SK-N-SH (cell line): ENCODE measurements at regions not wholly inside any gene's neighbourhood (a gene's known extent, or its start where the extent isn't known, plus 50 kb on each side); places are given as distances from the start of the nearest gene placed in this dataset.

Experiments
- CTCF ChIA-PET: fragments of 300-600, 350-600 bp; formaldehyde crosslinking; extraction: SDS; loops from one replicate; lab custom pipeline; 2021; lab: Yijun Ruan, JAX
- POLR2A ChIA-PET: fragments of 350-600 bp; sonication (Branson Sonifier 250); formaldehyde crosslinking; extraction: SDS; loops from one replicate; lab custom pipeline; 2020; ENCODE audit warnings: antibody characterized with exemption, inconsistent platforms; lab: Yijun Ruan, JAX
- DNase-seq: peaks from one replicate; pipeline ENCODE4 v3.0.0; 2012
- H2AFZ ChIP-seq: fragments of 200-600 bp; sonication (generic); 2 replicates; pipeline ENCODE4 v1.8.1; 2016; ENCODE audit warnings: antibody characterized with exemption, mild to moderate bottlenecking, low read depth
- H3F3A ChIP-seq: fragments of 200-600 bp; sonication (generic); replicated peaks from 2 replicates; pipeline ENCODE3; 2016; ENCODE audit warnings: antibody characterized with exemption, mild to moderate bottlenecking; ENCODE audit not compliant: insufficient read depth
- H3K27ac ChIP-seq, 2 experiments: fragments of 200-500 bp in 1 of 2; fragments of 200-600 bp in 1 of 2; sonication (Bioruptor generic) in 1 of 2; sonication (generic), shearing (Covaris generic) in 1 of 2; 2 replicates each; pipeline versions ENCODE4 v1.5.1 to v1.6.1; 2014 to 2016; ENCODE audit warnings: low read depth in 2 of 2, inconsistent platforms in 1 of 2, low read length in 1 of 2, mild to moderate bottlenecking in 1 of 2, mixed read lengths in 1 of 2
- H3K27me3 ChIP-seq: fragments of 200-600 bp; sonication (generic), shearing (Covaris generic); 2 replicates; pipeline ENCODE4 v1.6.1; 2016; ENCODE audit warnings: mixed run types; ENCODE audit not compliant: insufficient read depth
- H3K36me3 ChIP-seq, 2 experiments: fragments of 200-500 bp in 1 of 2; fragments of 200-600 bp in 1 of 2; sonication (Bioruptor generic) in 1 of 2; sonication (generic) in 1 of 2; replicated peaks in 1 of 2; 2 replicates each; pipeline versions ENCODE3 to v1.5.1; 2014 to 2016; ENCODE audit warnings: low read length in 1 of 2, mild to moderate bottlenecking in 1 of 2; ENCODE audit not compliant: insufficient read depth in 2 of 2, control insufficient read depth in 1 of 2
- H3K4me1 ChIP-seq, 2 experiments: fragments of 200-500 bp in 1 of 2; fragments of 200-600 bp in 1 of 2; sonication (Bioruptor generic) in 1 of 2; sonication (generic), shearing (Covaris generic) in 1 of 2; 2 replicates each; pipeline versions ENCODE4 v1.5.1 to v1.6.1; 2014 to 2016; ENCODE audit warnings: low read depth in 1 of 2, low read length in 1 of 2, mixed run types in 1 of 2; ENCODE audit not compliant: insufficient read depth in 2 of 2, control insufficient read depth in 1 of 2
- H3K4me2 ChIP-seq: fragments of 200-600 bp; sonication (generic), shearing (Covaris generic); 2 replicates; pipeline ENCODE4 v1.6.1; 2017; ENCODE audit warnings: mixed run types
- H3K4me3 ChIP-seq, 2 experiments: fragments of 200-500 bp in 1 of 2; fragments of 200-600 bp in 1 of 2; sonication (Bioruptor generic) in 1 of 2; sonication (generic), shearing (Covaris generic) in 1 of 2; 2 replicates each; pipeline versions ENCODE4 v1.5.1 to v1.8.1; 2014 to 2016; ENCODE audit warnings: low read depth in 2 of 2, inconsistent platforms in 1 of 2, low read length in 1 of 2, mild to moderate bottlenecking in 1 of 2, mixed read lengths in 1 of 2, moderate library complexity in 1 of 2
- H3K79me2 ChIP-seq: fragments of 200-600 bp; sonication (generic); 2 replicates; pipeline ENCODE4 v1.8.1; 2017; ENCODE audit warnings: mild to moderate bottlenecking; ENCODE audit not compliant: insufficient read depth
- H3K9ac ChIP-seq: fragments of 200-600 bp; sonication (generic); 2 replicates; pipeline ENCODE4 v1.6.1; 2017; ENCODE audit warnings: mixed run types
- H3K9me2 ChIP-seq: fragments of 200-600 bp; sonication (generic); 2 replicates; pipeline ENCODE4 v1.6.1; 2017; ENCODE audit warnings: mixed run types
- H3K9me3 ChIP-seq: fragments of 200-600 bp; sonication (generic); 2 replicates; pipeline ENCODE4 v1.6.1; 2017; ENCODE audit warnings: mixed run types, mild to moderate bottlenecking, moderate library complexity
- H4K20me1 ChIP-seq: fragments of 200-600 bp; sonication (generic); 2 replicates; pipeline ENCODE4 v1.6.1; 2017; ENCODE audit warnings: mild to moderate bottlenecking, mixed run types; ENCODE audit not compliant: insufficient read depth
- CTCF ChIP-seq: fragments of 200-600 bp; sonication (generic); IDR thresholded peaks from 2 replicates; pipeline ENCODE4 v1.6.1; 2017; ENCODE audit warnings: antibody characterized with exemption, mild to moderate bottlenecking, moderate library complexity
- FOSL2 ChIP-seq: IDR thresholded peaks from 2 replicates; pipeline ENCODE4 v1.4.0; 2012; ENCODE audit warnings: low read depth, mild to moderate bottlenecking, moderate library complexity, borderline replicate concordance
- GABPA ChIP-seq: IDR thresholded peaks from 2 replicates; pipeline ENCODE4 v1.4.0; 2012; ENCODE audit warnings: low read depth, mild to moderate bottlenecking
- NRF1 ChIP-seq: IDR thresholded peaks from 2 replicates; pipeline ENCODE4 v1.6.1; 2012; ENCODE audit warnings: low read depth, mild to moderate bottlenecking, low read length
- PBX3 ChIP-seq: IDR thresholded peaks from 2 replicates; pipeline ENCODE4; 2012
- POLR2AphosphoS5 ChIP-seq: IDR thresholded peaks from 2 replicates; pipeline ENCODE4 v1.6.1; 2012; ENCODE audit warnings: low read depth, low read length
- RAD21 ChIP-seq: IDR thresholded peaks from 2 replicates; pipeline ENCODE4 v1.6.1; 2012; ENCODE audit warnings: mild to moderate bottlenecking, low read length
- REST ChIP-seq: IDR thresholded peaks from 2 replicates; pipeline ENCODE4 v1.6.1; 2012; ENCODE audit warnings: mild to moderate bottlenecking, low read depth, low read length, moderate library complexity
- RXRA ChIP-seq: IDR thresholded peaks from 2 replicates; pipeline ENCODE4 v1.4.0; 2012; ENCODE audit warnings: low read depth, mild to moderate bottlenecking, borderline replicate concordance
- WGBS: methylation state at CpG from one replicate; pipeline ENCODE4 v1.1.6; 2017; ENCODE audit warnings: low lambda C conversion rate; 5-methylcytosine and 5-hydroxymethylcytosine counted together

- CTCF ChIA-PET = interaction anchor here (1.0 kb wide), 1 partner anchor 12 kb away, joined by 3 read pairs; no protein-coding TSS in a partner anchor
- H3K9me3 ChIP-seq = no peaks in the 10 kb centered on the region
- WGBS = 66% methylated on average over 7 of the region's 7 CpGs
Observed at GRCh38 chr4:136056748-136057147, 1475.5 kb downstream of the PCDH18 start.

DNA sequence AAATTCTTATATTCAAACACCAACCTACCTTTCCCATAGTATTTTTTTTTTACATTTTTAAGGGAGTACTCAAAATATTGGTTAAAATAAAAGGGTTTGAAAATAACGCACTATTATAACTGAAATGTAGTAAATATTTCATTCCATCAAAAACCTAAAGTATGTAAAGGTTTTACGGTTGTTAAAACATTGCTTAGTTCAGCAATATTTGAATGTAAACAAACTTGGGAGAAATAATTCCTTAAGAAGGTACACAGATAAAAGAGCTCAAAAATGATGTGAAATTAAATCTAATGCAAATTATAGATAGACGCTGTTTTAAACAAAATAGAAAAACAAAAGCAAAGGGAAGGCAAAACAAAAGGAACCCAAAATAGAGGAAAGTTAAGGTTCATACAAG is 1476.9 kb downstream of the PCDH18 start:
- no peaks in the 10 kb centered on the region for H3K9me2 ChIP-seq
- H3K9ac ChIP-seq = no peak overlapping the region
- DNase-seq = no peak
- no peaks in the 10 kb centered on the region for H3K9me3 ChIP-seq
- H3K27ac ChIP-seq = no peak overlapping the region
- ChIA-PET CTCF (no interaction called here), POLR2A (no interaction called here)
- 74% methylated on average over 3 of the region's 3 CpGs for WGBS
- no peaks in the 10 kb centered on the region for H4K20me1 ChIP-seq
- no peak overlapping the region for H3K4me3 ChIP-seq
- H3K27me3 ChIP-seq = no peaks in the 10 kb centered on the region
- TF ChIP-seq RAD21 (no peak), REST (no peak)
- no peak overlapping the region for H3K4me2 ChIP-seq
- H3K36me3 ChIP-seq = no peaks in the 10 kb centered on the region
- H3K4me1 ChIP-seq = no peaks in the 10 kb centered on the region
- no peak overlapping the region for H2AFZ ChIP-seq
- H3F3A ChIP-seq = no peaks in the 10 kb centered on the region
- no peaks in the 10 kb centered on the region for H3K79me2 ChIP-seq

More at GRCh38 chr4:136056748-136057147, 1475.5 kb downstream of the PCDH18 start:
- Histone ChIP-seq H4K20me1 (no peaks in the 10 kb centered on the region), H3K79me2 (no peaks in the 10 kb centered on the region), H3K9ac (no peak overlapping the region), H3F3A (no peaks in the 10 kb centered on the region), H3K27me3 (no peaks in the 10 kb centered on the region), H3K4me2 (no peak overlapping the region), H3K9me2 (no peaks in the 10 kb centered on the region), H3K36me3 (no peaks in the 10 kb centered on the region), H3K27ac (no peak overlapping the region), H3K4me3 (no peak overlapping the region), H3K4me1 (no peaks in the 10 kb centered on the region), H2AFZ (no peak overlapping the region)
- POLR2A ChIA-PET = no interaction called here
- no peak for TF ChIP-seq RAD21
- no peak for TF ChIP-seq PBX3
- TF ChIP-seq POLR2AphosphoS5 = no peak
- no peak for TF ChIP-seq NRF1
- TF ChIP-seq FOSL2 = no peak
- TF ChIP-seq CTCF = no peak
- TF ChIP-seq RXRA = no peak
- TF ChIP-seq GABPA = no peak
- no peak for DNase-seq
